ENCODE measurements at regions not wholly inside any gene's neighbourhood (a gene's known extent, or its start where the extent isn't known, plus 50 kb on each side); places are given as distances from the start of the nearest gene placed in this dataset.

DNA sequence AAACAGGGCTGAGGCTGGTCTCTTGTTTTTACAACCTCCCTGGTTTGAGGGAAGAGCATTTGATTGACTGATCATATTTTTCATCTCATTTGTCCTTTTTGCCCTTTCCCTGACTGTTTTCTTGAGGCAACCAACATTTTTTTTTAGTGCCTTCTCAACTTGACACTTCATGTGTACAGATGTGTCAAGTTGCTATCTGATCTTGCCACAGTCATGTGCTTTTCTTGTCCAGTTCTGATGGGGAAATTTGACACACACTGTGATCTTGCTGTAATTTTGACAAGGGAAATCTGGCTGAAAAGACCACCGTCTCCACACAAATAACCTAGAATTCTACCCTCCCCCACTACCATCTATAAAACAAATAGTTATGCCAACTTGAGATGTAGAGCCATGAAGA, 329.6 kb downstream of the KCTD12 start:
- Histone ChIP-seq H3K27me3 (ENCODE audit: control insufficient read depth, insufficient read depth, low read length) (no peaks in the 10 kb centered on the region), H3K36me3 (ENCODE audit: control insufficient read depth, insufficient read depth, low read length) (no peaks in the 10 kb centered on the region), H3K4me3 (ENCODE audit: low read depth, low read length) (no peak overlapping the region)
- FAIRE-seq = no peak
- TF ChIP-seq, protein P1, sequence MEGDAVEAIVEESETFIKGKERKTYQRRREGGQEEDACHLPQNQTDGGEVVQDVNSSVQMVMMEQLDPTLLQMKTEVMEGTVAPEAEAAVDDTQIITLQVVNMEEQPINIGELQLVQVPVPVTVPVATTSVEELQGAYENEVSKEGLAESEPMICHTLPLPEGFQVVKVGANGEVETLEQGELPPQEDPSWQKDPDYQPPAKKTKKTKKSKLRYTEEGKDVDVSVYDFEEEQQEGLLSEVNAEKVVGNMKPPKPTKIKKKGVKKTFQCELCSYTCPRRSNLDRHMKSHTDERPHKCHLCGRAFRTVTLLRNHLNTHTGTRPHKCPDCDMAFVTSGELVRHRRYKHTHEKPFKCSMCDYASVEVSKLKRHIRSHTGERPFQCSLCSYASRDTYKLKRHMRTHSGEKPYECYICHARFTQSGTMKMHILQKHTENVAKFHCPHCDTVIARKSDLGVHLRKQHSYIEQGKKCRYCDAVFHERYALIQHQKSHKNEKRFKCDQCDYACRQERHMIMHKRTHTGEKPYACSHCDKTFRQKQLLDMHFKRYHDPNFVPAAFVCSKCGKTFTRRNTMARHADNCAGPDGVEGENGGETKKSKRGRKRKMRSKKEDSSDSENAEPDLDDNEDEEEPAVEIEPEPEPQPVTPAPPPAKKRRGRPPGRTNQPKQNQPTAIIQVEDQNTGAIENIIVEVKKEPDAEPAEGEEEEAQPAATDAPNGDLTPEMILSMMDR (IDR thresholded peaks at IDR 0.05; ENCODE audit: insufficient read depth, low read length, severe bottlenecking) = no peak
- no peak for DNase-seq (ENCODE audit: low read depth)

- Histone ChIP-seq H3K4me3 (ENCODE audit: low read depth, low read length) (no peak overlapping the region), H3K27me3 (ENCODE audit: control insufficient read depth, insufficient read depth, low read length) (no peaks in the 10 kb centered on the region), H3K36me3 (ENCODE audit: control insufficient read depth, insufficient read depth, low read length) (no peaks in the 10 kb centered on the region)
- DNase-seq (ENCODE audit: low read depth) (peak; percentile 7), FAIRE-seq (no peak)
- TF ChIP-seq, protein P1 (IDR thresholded peaks at IDR 0.05; ENCODE audit: insufficient read depth, low read length, severe bottlenecking) = no peak
Measured at GRCh38 chr13:76552807-76553206, 333.4 kb downstream of the KCTD12 start.

- FAIRE-seq = no peak
- DNase-seq (ENCODE audit: low read depth) = no peak
- TF ChIP-seq, protein P1 (IDR thresholded peaks at IDR 0.05; ENCODE audit: insufficient read depth, low read length, severe bottlenecking) = no peak
- Histone ChIP-seq H3K27me3 (ENCODE audit: control insufficient read depth, insufficient read depth, low read length) (no peaks in the 10 kb centered on the region), H3K4me3 (ENCODE audit: low read depth, low read length) (no peak overlapping the region), H3K36me3 (ENCODE audit: control insufficient read depth, insufficient read depth, low read length) (no peaks in the 10 kb centered on the region)
Measured at GRCh38 chr13:76552041-76552772, 334.0 kb downstream of the KCTD12 start.

DNA sequence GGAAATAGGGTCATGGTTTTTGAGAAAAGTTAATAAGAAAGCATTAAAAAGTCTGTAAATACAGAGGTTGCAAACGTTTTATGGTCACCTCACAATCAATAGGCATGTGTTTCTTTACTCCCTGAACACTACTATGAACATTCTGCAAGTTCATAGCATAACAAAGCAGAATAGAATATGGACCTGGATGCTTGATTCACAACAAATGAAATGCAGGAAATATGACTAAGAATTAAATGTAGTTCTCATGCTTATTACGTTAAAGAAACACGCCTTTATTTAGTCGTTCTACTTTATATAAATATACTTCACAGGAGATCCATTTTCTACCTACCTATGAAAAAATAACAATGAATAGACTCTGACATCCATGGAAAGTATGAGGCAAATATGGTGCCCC, 344.0 kb downstream of the KCTD12 start:
- DNase-seq (ENCODE audit: low read depth) (no peak), FAIRE-seq (no peak)
- no peaks in the 10 kb centered on the region for H3K27me3 ChIP-seq (ENCODE audit: control insufficient read depth, insufficient read depth, low read length)
- no peaks in the 10 kb centered on the region for H3K36me3 ChIP-seq (ENCODE audit: control insufficient read depth, insufficient read depth, low read length)
- H3K4me3 ChIP-seq (ENCODE audit: low read depth, low read length) = no peak overlapping the region
- TF ChIP-seq, protein P1 (IDR thresholded peaks at IDR 0.05; ENCODE audit: insufficient read depth, low read length, severe bottlenecking) = no peak

DNA sequence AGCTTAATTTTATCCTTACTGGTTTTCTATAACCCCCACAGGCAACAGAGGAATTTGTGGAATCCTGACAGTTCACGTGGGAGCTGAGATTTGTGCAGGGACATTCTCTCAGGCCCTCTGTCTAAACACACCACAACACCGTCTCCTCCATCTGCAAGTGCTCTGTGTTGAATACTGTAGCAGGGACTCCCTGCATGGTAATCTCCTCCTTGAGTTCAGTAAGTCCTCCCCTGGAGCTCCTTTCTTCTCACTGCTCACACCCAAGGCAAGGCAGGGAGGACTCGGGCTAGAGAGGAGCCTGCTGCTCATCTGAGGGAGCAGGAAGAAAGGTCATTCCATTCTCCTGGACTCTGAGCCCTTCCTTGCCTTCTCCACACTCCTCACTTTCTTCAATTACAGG, 348.2 kb downstream of the KCTD12 start:
- no peak for DNase-seq (ENCODE audit: low read depth)
- H3K27me3 ChIP-seq (ENCODE audit: control insufficient read depth, insufficient read depth, low read length) = no peaks in the 10 kb centered on the region
- no peak overlapping the region for H3K4me3 ChIP-seq (ENCODE audit: low read depth, low read length)
- TF ChIP-seq, protein P1 (IDR thresholded peaks at IDR 0.05; ENCODE audit: insufficient read depth, low read length, severe bottlenecking) = no peak
- no peak for FAIRE-seq
- no peaks in the 10 kb centered on the region for H3K36me3 ChIP-seq (ENCODE audit: control insufficient read depth, insufficient read depth, low read length)

GRCh38 chr13:76533251-76533650, 353.0 kb downstream of the KCTD12 start:
- Histone ChIP-seq H3K27me3 (ENCODE audit: control insufficient read depth, insufficient read depth, low read length) (no peaks in the 10 kb centered on the region), H3K36me3 (ENCODE audit: control insufficient read depth, insufficient read depth, low read length) (no peaks in the 10 kb centered on the region), H3K4me3 (ENCODE audit: low read depth, low read length) (no peak overlapping the region)
- DNase-seq (ENCODE audit: low read depth) (peak; percentile 50), FAIRE-seq (no peak)
- TF ChIP-seq, protein P1 (IDR thresholded peaks at IDR 0.05; ENCODE audit: insufficient read depth, low read length, severe bottlenecking) = no peak

Measured in bronchial epithelial cell (primary cell).